ENCODE measurements at regions not wholly inside any gene's neighbourhood (a gene's known extent, or its start where the extent isn't known, plus 50 kb on each side); places are given as distances from the start of the nearest gene placed in this dataset.

DNA sequence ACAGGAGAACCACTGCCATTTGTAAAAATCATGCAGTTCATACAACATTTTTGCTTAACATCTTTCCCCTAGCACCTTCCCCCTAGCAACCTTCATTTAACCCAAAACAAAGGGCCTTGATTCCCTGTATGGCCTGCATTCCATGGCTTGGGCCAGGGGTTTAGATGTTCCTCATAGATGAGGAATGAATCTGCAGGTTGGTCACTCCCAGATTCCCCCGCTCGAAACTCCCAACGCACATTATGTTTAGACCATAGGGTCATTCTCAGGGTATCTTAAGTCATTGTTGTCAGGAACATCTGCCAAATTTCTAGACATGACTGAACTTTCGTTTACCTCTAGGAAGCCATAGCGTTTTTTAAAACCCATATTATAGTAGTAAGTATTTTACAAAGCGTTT is 282.2 kb upstream of the VLDLR start:
- H3K4me3 ChIP-seq (ENCODE audit: insufficient read depth, low read depth, low read length): no peak overlapping the region
- no peak overlapping the region for H4K8ac ChIP-seq (ENCODE audit: low read depth in 2 of 2, low read length in 2 of 2)
- H3K9ac ChIP-seq (ENCODE audit: low read depth, low read length): no peak overlapping the region
- no peak overlapping the region for H3K4me2 ChIP-seq (ENCODE audit: low read depth, low read length)
- H3K56ac ChIP-seq (ENCODE audit: extremely low read depth, insufficient read depth, low read length): no peak overlapping the region
- WGBS, 2 experiments (ENCODE audit: extremely low coverage in 2 of 2, insufficient read length in 1 of 2): no CpG with 5 or more reads among the region's 6 CpGs
- no peaks in the 10 kb centered on the region for H4K20me1 ChIP-seq (ENCODE audit: insufficient read depth, low read length)
- TF ChIP-seq NFE2L2 (IDR thresholded peaks at IDR 0.05; ENCODE audit: low read depth, low read length) (no peak), MAFK (IDR thresholded peaks at IDR 0.05; ENCODE audit: low read depth, low read length) (no peak), BHLHE40 (IDR thresholded peaks at IDR 0.05; ENCODE audit: low read depth, low read length) (no peak), SMC3 (IDR thresholded peaks at IDR 0.05; ENCODE audit: low read depth, low read length) (no peak), POLR2A (IDR thresholded peaks at IDR 0.05; ENCODE audit: low read depth, low read length) (no peak), MAZ (IDR thresholded peaks at IDR 0.05; ENCODE audit: borderline replicate concordance, low read depth, low read length) (no peak), CEBPB (IDR thresholded peaks at IDR 0.05; ENCODE audit: low read depth, low read length) (no peak), FOS (IDR thresholded peaks at IDR 0.05; ENCODE audit: low read depth, low read length) (no peak), RFX5 (IDR thresholded peaks at IDR 0.05; ENCODE audit: low read depth, low read length) (no peak), CHD1 (IDR thresholded peaks at IDR 0.05; ENCODE audit: low read depth, low read length) (no peak), RCOR1 (IDR thresholded peaks at IDR 0.05; ENCODE audit: insufficient replicate concordance, low read length) (no peak), RAD21 (IDR thresholded peaks at IDR 0.05; ENCODE audit: low read length) (no peak), MXI1 (IDR thresholded peaks at IDR 0.05; ENCODE audit: borderline replicate concordance, low read depth, low read length) (no peak)
- TF ChIP-seq, protein P1, sequence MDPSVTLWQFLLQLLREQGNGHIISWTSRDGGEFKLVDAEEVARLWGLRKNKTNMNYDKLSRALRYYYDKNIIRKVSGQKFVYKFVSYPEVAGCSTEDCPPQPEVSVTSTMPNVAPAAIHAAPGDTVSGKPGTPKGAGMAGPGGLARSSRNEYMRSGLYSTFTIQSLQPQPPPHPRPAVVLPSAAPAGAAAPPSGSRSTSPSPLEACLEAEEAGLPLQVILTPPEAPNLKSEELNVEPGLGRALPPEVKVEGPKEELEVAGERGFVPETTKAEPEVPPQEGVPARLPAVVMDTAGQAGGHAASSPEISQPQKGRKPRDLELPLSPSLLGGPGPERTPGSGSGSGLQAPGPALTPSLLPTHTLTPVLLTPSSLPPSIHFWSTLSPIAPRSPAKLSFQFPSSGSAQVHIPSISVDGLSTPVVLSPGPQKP (IDR thresholded peaks at IDR 0.05; ENCODE audit: borderline replicate concordance, low read depth, low read length): no peak
- TF ChIP-seq, protein P2, sequence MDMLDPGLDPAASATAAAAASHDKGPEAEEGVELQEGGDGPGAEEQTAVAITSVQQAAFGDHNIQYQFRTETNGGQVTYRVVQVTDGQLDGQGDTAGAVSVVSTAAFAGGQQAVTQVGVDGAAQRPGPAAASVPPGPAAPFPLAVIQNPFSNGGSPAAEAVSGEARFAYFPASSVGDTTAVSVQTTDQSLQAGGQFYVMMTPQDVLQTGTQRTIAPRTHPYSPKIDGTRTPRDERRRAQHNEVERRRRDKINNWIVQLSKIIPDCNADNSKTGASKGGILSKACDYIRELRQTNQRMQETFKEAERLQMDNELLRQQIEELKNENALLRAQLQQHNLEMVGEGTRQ (IDR thresholded peaks at IDR 0.05; ENCODE audit: low read depth, low read length): no peak
- TF ChIP-seq, protein P3, sequence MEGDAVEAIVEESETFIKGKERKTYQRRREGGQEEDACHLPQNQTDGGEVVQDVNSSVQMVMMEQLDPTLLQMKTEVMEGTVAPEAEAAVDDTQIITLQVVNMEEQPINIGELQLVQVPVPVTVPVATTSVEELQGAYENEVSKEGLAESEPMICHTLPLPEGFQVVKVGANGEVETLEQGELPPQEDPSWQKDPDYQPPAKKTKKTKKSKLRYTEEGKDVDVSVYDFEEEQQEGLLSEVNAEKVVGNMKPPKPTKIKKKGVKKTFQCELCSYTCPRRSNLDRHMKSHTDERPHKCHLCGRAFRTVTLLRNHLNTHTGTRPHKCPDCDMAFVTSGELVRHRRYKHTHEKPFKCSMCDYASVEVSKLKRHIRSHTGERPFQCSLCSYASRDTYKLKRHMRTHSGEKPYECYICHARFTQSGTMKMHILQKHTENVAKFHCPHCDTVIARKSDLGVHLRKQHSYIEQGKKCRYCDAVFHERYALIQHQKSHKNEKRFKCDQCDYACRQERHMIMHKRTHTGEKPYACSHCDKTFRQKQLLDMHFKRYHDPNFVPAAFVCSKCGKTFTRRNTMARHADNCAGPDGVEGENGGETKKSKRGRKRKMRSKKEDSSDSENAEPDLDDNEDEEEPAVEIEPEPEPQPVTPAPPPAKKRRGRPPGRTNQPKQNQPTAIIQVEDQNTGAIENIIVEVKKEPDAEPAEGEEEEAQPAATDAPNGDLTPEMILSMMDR (conservative IDR thresholded peaks at IDR 0.05; ENCODE audit: low read depth, low read length): no peak
- H3K4me1 ChIP-seq (ENCODE audit: control insufficient read depth, insufficient read depth, low read length): no peaks in the 10 kb centered on the region
- H2BK5ac ChIP-seq (ENCODE audit: low read depth, low read length, poor library complexity, severe bottlenecking): no peak overlapping the region
- H3K9me3 ChIP-seq (ENCODE audit: control insufficient read depth, insufficient read depth, low read length): no peaks in the 10 kb centered on the region
- ChIA-PET CTCF (no interaction called here), POLR2A (ENCODE audit: unreplicated experiment) (no interaction called here)
- H3K79me1 ChIP-seq (ENCODE audit: low read depth in 1 of 2, low read length in 2 of 2): no peaks in the 10 kb centered on the region
- DNase-seq (no peak), ATAC-seq (ENCODE audit: low read depth) (no peak)
- H3K27me3 ChIP-seq (ENCODE audit: control insufficient read depth, insufficient read depth, low read length): no peaks in the 10 kb centered on the region
- no peak overlapping the region for H4K5ac ChIP-seq (ENCODE audit: low read depth, low read length)
- intact Hi-C loops (cut with micrococcal nuclease) (loop anchor here (5.0 kb wide), 1 partner anchor 283 kb away; the partner anchor contains the start of gene VLDLR), dilution Hi-C loops (cut with HindIII; ENCODE audit: low sequenced_read_pairs, unreplicated experiment) (no loop called here), in situ Hi-C loops (cut with MboI; ENCODE audit: low sequenced_read_pairs) (no loop called here)
- no peak overlapping the region for H3K4ac ChIP-seq (ENCODE audit: low read depth, low read length)
- H2BK15ac ChIP-seq (ENCODE audit: low read depth, low read length): no peak overlapping the region
- no peak overlapping the region for H3K18ac ChIP-seq (ENCODE audit: low read depth, low read length)
- no peak overlapping the region for H2AFZ ChIP-seq (replicated peaks; ENCODE audit: low read length, poor library complexity)
- H3K23ac ChIP-seq (ENCODE audit: low read depth, low read length): no peak overlapping the region
- no peaks in the 10 kb centered on the region for H3K9me1 ChIP-seq (ENCODE audit: insufficient read depth, low read length)
- H3K14ac ChIP-seq (replicated peaks; ENCODE audit: low read depth, low read length): no peak overlapping the region
- H2AK9ac ChIP-seq (replicated peaks; ENCODE audit: low read depth, low read length, poor library complexity): no peak overlapping the region
- no peak overlapping the region for H4K91ac ChIP-seq (ENCODE audit: insufficient read depth, low read depth, low read length)
- H3K27ac ChIP-seq (ENCODE audit: insufficient read depth, low read length): no peak overlapping the region
- BruUV-seq (replicated peaks): no TSS peak
- no peak overlapping the region for H2AK5ac ChIP-seq (ENCODE audit: low read depth, low read length)
- no peak overlapping the region for H2BK20ac ChIP-seq (ENCODE audit: low read depth, low read length)
- no peaks in the 10 kb centered on the region for H3K36me3 ChIP-seq (ENCODE audit: control insufficient read depth, insufficient read depth, low read length)
- no peak overlapping the region for H2BK120ac ChIP-seq (ENCODE audit: low read depth, low read length)

All from IMR-90 (cell line).